Esophagus squamous epithelium (tissue), 4 donors: ENCODE measurements at regions not wholly inside any gene's neighbourhood (a gene's known extent, or its start where the extent isn't known, plus 50 kb on each side); places are given as distances from the start of the nearest gene placed in this dataset.

Experiments used
- CTCF ChIP-seq, 6 experiments: fragments of 450-650 bp in 4 of 6; fragments of 200-600 bp in 2 of 6; sonication (generic) in 2 of 6; IDR thresholded peaks; one replicate each; pipeline ENCODE4 v1.5.1; 2016 to 2019; ENCODE audit warnings: antibody characterized with exemption in 6 of 6, mild to moderate bottlenecking in 4 of 6, moderate library complexity in 4 of 6
- POLR2A ChIP-seq, 4 donors: fragments of 450-650 bp; IDR thresholded peaks; one replicate each; pipeline ENCODE4 v1.6.1; 2017; ENCODE audit warnings: antibody characterized with exemption in 4 of 4, mild to moderate bottlenecking in 4 of 4, moderate library complexity in 3 of 4

GRCh38 chr1:244176201-244176600, 125.1 kb downstream of the ZBTB18 start:
- no peak for TF ChIP-seq POLR2A (IDR thresholded peaks at IDR 0.05)
- no peak for TF ChIP-seq CTCF (IDR thresholded peaks at IDR 0.05)
